Keratinocyte (primary cell): ENCODE measurements at regions not wholly inside any gene's neighbourhood (a gene's known extent, or its start where the extent isn't known, plus 50 kb on each side); places are given as distances from the start of the nearest gene placed in this dataset.

Experiments used
- CTCF ChIP-seq, 3 experiments: IDR thresholded peaks in 1 of 3; conservative IDR thresholded peaks in 1 of 3; optimal IDR thresholded peaks in 1 of 3; 2 replicates in 2 of 3; 3 replicates in 1 of 3; pipeline versions ENCODE3 to v1.5.1; 2011; ENCODE audit warnings: low read length in 3 of 3, mild to moderate bottlenecking in 3 of 3, moderate library complexity in 2 of 3, control low read depth in 1 of 3, inconsistent platforms in 1 of 3; ENCODE audit not compliant: insufficient read depth in 2 of 3; ENCODE audit errors: extremely low read depth in 1 of 3
- EZH2 ChIP-seq: IDR thresholded peaks from one replicate; pipeline ENCODE4 v1.6.1; 2012; ENCODE audit warnings: inconsistent platforms, mild to moderate bottlenecking, low read length, moderate library complexity

DNA sequence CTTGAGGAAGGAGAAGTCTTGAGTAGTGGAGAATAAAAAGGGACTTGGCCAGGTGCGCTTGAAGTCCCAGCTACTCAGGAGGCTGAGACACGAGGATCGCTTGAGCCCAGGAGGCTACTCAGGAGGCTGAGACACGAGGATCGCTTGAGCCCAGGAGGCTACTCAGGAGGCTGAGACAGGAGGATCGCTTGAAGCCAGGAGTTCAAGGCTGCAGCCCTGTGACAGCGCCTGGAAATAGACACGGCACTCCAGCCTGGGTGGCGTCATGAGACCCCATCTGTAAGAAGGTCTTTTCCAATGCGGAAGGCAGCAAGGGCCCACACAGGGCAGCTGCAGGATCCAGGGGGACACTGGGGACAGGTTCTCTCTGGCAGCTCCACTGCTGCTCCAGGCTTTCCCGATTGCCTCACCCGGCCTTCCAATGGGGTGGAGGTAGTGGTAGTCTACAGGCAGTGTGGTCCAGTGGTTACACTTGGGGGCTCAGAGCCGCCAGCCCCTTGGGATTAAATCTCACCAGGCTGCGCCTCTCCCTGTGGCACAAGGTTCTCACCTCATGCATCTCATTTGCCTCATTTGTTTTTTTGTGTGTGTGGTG lies 143.4 kb downstream of the SEC14L1 start:
- TF ChIP-seq CTCF (optimal IDR thresholded peaks at IDR 0.05 in 1 of 3, IDR thresholded peaks at IDR 0.05 in 1 of 3, conservative IDR thresholded peaks at IDR 0.05 in 1 of 3; ENCODE audit: extremely low read depth in 1 of 3, insufficient read depth in 2 of 3, low read length in 3 of 3) (no peak), EZH2 (no peak)
